ENCODE measurements at regions not wholly inside any gene's neighbourhood (a gene's known extent, or its start where the extent isn't known, plus 50 kb on each side); places are given as distances from the start of the nearest gene placed in this dataset.
"Not testable (repeated sequence)": the region's sequence is repeated elsewhere in the genome, so short reads cannot be mapped to it uniquely, and the experiment has no call there.

DNA sequence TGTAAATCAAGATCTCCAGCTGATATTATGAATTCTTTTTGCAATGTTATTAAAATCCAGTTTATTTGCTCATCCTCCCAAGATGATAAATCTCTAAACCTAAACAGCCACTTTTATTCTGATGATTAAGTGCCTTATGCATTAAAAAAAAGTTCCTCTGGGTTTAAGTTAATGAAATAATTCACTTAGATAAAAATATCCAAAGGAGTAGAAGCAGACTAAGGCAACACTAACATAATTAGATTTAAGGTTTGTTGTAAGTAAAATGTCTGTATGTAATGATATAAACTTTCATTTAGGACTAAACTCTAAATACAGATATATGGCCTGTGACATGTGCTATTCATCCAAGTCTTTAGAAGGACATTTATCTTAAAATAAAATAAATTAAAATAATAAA, 457.2 kb downstream of the TENT5A start:
- Histone ChIP-seq H3K27me3 (ENCODE audit: insufficient read depth, insufficient read length) (no peaks in the 10 kb centered on the region), H3K4me3 (ENCODE audit: insufficient read length, low read depth) (no peak overlapping the region), H3K9ac (ENCODE audit: insufficient read length, low read depth) (no peak overlapping the region), H3K36me3 (ENCODE audit: insufficient read depth, insufficient read length, low read length) (no peaks in the 10 kb centered on the region), H3K4me1 (ENCODE audit: insufficient read depth, insufficient read length) (no peaks in the 10 kb centered on the region), H3K9me3 (ENCODE audit: insufficient read depth, low read length) (no peaks in the 10 kb centered on the region)
- no peak for DNase-seq (ENCODE audit: low read depth, low spot score)
- no peak for TF ChIP-seq SUZ12 (IDR thresholded peaks at IDR 0.05; ENCODE audit: extremely low read depth, insufficient read depth, insufficient read length)
- no peak for TF ChIP-seq ZNF274 (IDR thresholded peaks at IDR 0.05; ENCODE audit: low read depth, low read length)
- TF ChIP-seq YY1 (IDR thresholded peaks at IDR 0.05; ENCODE audit: insufficient read depth, insufficient read length) = no peak

GRCh38 chr6:81293896-81294295, 458.6 kb downstream of the TENT5A start:
- no peak for DNase-seq (ENCODE audit: low read depth, low spot score)
- Histone ChIP-seq H3K4me3 (ENCODE audit: insufficient read length, low read depth) (no peak overlapping the region), H3K4me1 (ENCODE audit: insufficient read depth, insufficient read length) (no peaks in the 10 kb centered on the region), H3K27me3 (ENCODE audit: insufficient read depth, insufficient read length) (no peaks in the 10 kb centered on the region), H3K9me3 (ENCODE audit: insufficient read depth, low read length) (no peaks in the 10 kb centered on the region), H3K9ac (ENCODE audit: insufficient read length, low read depth) (no peak overlapping the region), H3K36me3 (ENCODE audit: insufficient read depth, insufficient read length, low read length) (no peaks in the 10 kb centered on the region)
- no peak for TF ChIP-seq YY1 (IDR thresholded peaks at IDR 0.05; ENCODE audit: insufficient read depth, insufficient read length)
- TF ChIP-seq SUZ12 (IDR thresholded peaks at IDR 0.05; ENCODE audit: extremely low read depth, insufficient read depth, insufficient read length) = no peak
- no peak for TF ChIP-seq ZNF274 (IDR thresholded peaks at IDR 0.05; ENCODE audit: low read depth, low read length)

- Histone ChIP-seq H3K9me3 (ENCODE audit: insufficient read depth, low read length) (no peaks in the 10 kb centered on the region), H3K36me3 (ENCODE audit: insufficient read depth, insufficient read length, low read length) (no peaks in the 10 kb centered on the region), H3K4me1 (ENCODE audit: insufficient read depth, insufficient read length) (no peaks in the 10 kb centered on the region), H3K9ac (ENCODE audit: insufficient read length, low read depth) (no peak overlapping the region), H3K4me3 (ENCODE audit: insufficient read length, low read depth) (no peak overlapping the region), H3K27me3 (ENCODE audit: insufficient read depth, insufficient read length) (no peaks in the 10 kb centered on the region)
- TF ChIP-seq YY1 (IDR thresholded peaks at IDR 0.05; ENCODE audit: insufficient read depth, insufficient read length) (no peak), SUZ12 (IDR thresholded peaks at IDR 0.05; ENCODE audit: extremely low read depth, insufficient read depth, insufficient read length) (no peak), ZNF274 (IDR thresholded peaks at IDR 0.05; ENCODE audit: low read depth, low read length) (no peak)
- no peak for DNase-seq (ENCODE audit: low read depth, low spot score)
Measured at GRCh38 chr6:81289229-81289628, 463.3 kb downstream of the TENT5A start.

DNA sequence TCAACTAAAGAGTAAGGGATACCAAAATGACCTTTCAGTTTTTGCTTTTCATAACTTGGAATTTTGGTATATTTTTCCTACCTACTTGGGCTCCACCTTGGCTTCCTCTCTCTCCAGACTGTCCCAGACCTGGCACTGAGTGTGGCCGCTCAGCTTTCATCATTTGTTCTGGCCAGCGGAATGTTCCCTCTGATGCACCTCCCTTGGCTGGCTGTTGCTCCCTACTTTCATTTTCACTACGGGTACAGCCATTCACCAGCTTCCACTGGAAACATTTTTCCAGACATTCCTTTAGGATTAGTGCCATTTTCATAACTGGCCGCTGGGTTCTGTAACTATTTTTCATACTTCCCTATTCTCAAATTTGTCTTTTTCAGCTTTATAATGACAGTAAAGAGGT, 487.4 kb downstream of the TENT5A start:
- no peaks in the 10 kb centered on the region for H3K9me3 ChIP-seq (ENCODE audit: insufficient read depth, low read length)
- no peaks in the 10 kb centered on the region for H3K36me3 ChIP-seq (ENCODE audit: insufficient read depth, insufficient read length, low read length)
- no peak overlapping the region for H3K9ac ChIP-seq (ENCODE audit: insufficient read length, low read depth)
- no peaks in the 10 kb centered on the region for H3K4me1 ChIP-seq (ENCODE audit: insufficient read depth, insufficient read length)
- TF ChIP-seq SUZ12 (IDR thresholded peaks at IDR 0.05; ENCODE audit: extremely low read depth, insufficient read depth, insufficient read length) (no peak), YY1 (IDR thresholded peaks at IDR 0.05; ENCODE audit: insufficient read depth, insufficient read length) (no peak), ZNF274 (IDR thresholded peaks at IDR 0.05; ENCODE audit: low read depth, low read length) (no peak)
- H3K4me3 ChIP-seq (ENCODE audit: insufficient read length, low read depth) = no peak overlapping the region
- H3K27me3 ChIP-seq (ENCODE audit: insufficient read depth, insufficient read length) = no peaks in the 10 kb centered on the region
- no peak for DNase-seq (ENCODE audit: low read depth, low spot score)

DNA sequence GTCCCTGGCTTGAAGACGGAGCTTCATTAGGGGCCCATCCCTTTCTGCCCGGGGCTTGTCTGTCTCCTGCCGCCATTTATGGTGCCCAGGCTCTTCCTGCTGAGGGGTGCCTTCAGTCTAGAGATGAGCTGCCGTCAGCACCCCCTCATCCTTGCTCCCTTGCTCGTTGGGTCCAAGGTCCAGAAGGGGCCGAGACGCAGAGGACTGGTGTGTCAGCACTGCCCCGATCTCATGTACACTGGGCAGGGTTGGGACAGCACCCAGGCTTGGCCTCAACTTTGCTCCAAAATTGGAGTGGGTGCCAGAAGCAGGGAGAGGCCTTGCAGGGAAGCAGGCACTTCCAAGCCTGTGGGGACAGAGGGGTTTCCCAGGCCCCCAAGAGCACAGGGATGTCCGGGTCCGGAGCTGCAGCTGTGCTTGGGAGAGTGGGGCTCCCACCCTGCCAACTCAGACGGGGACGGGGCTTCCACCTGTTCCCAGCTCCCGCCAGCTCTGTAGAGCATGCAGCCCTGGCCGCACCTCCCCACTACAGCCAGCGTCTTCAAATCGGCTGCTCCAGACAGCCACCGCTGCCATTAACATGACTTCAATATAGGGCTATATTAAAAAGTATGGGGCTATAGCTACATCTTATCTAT, 488.8 kb downstream of the TENT5A start:
- Histone ChIP-seq H3K27me3 (ENCODE audit: insufficient read depth, insufficient read length) (no peaks in the 10 kb centered on the region), H3K4me1 (ENCODE audit: insufficient read depth, insufficient read length) (no peaks in the 10 kb centered on the region), H3K4me3 (ENCODE audit: insufficient read length, low read depth) (no peak overlapping the region), H3K9me3 (ENCODE audit: insufficient read depth, low read length) (no peaks in the 10 kb centered on the region), H3K9ac (ENCODE audit: insufficient read length, low read depth) (no peak overlapping the region), H3K36me3 (ENCODE audit: insufficient read depth, insufficient read length, low read length) (no peaks in the 10 kb centered on the region)
- no peak for DNase-seq (ENCODE audit: low read depth, low spot score)
- TF ChIP-seq SUZ12 (IDR thresholded peaks at IDR 0.05; ENCODE audit: extremely low read depth, insufficient read depth, insufficient read length) (no peak), ZNF274 (IDR thresholded peaks at IDR 0.05; ENCODE audit: low read depth, low read length) (no peak), YY1 (IDR thresholded peaks at IDR 0.05; ENCODE audit: insufficient read depth, insufficient read length) (no peak)

GRCh38 chr6:81262656-81263055, 489.8 kb downstream of the TENT5A start:
- Histone ChIP-seq H3K9me3 (ENCODE audit: insufficient read depth, low read length) (no peaks in the 10 kb centered on the region), H3K4me1 (ENCODE audit: insufficient read depth, insufficient read length) (no peaks in the 10 kb centered on the region), H3K9ac (ENCODE audit: insufficient read length, low read depth) (no peak overlapping the region), H3K27me3 (ENCODE audit: insufficient read depth, insufficient read length) (no peaks in the 10 kb centered on the region), H3K4me3 (ENCODE audit: insufficient read length, low read depth) (no peak overlapping the region), H3K36me3 (ENCODE audit: insufficient read depth, insufficient read length, low read length) (no peaks in the 10 kb centered on the region)
- no peak for DNase-seq (ENCODE audit: low read depth, low spot score)
- no peak for TF ChIP-seq SUZ12 (IDR thresholded peaks at IDR 0.05; ENCODE audit: extremely low read depth, insufficient read depth, insufficient read length)
- TF ChIP-seq ZNF274 (IDR thresholded peaks at IDR 0.05; ENCODE audit: low read depth, low read length) = no peak
- no peak for TF ChIP-seq YY1 (IDR thresholded peaks at IDR 0.05; ENCODE audit: insufficient read depth, insufficient read length)

- not testable (repeated sequence) for H3K4me3 ChIP-seq (ENCODE audit: insufficient read length, low read depth); DNase-seq (ENCODE audit: low read depth, low spot score); H3K4me1 ChIP-seq (ENCODE audit: insufficient read depth, insufficient read length); H3K27me3 ChIP-seq (ENCODE audit: insufficient read depth, insufficient read length); H3K9ac ChIP-seq (ENCODE audit: insufficient read length, low read depth); H3K36me3 ChIP-seq (ENCODE audit: insufficient read depth, insufficient read length, low read length); H3K9me3 ChIP-seq (ENCODE audit: insufficient read depth, low read length)
Measured at GRCh38 chr6:81256223-81256622, 496.3 kb downstream of the TENT5A start.

GRCh38 chr6:81253821-81254220, 498.7 kb downstream of the TENT5A start:
- TF ChIP-seq YY1 (IDR thresholded peaks at IDR 0.05; ENCODE audit: insufficient read depth, insufficient read length) (no peak), ZNF274 (IDR thresholded peaks at IDR 0.05; ENCODE audit: low read depth, low read length) (no peak), SUZ12 (IDR thresholded peaks at IDR 0.05; ENCODE audit: extremely low read depth, insufficient read depth, insufficient read length) (no peak)
- H3K36me3 ChIP-seq (ENCODE audit: insufficient read depth, insufficient read length, low read length) = no peaks in the 10 kb centered on the region
- no peaks in the 10 kb centered on the region for H3K27me3 ChIP-seq (ENCODE audit: insufficient read depth, insufficient read length)
- H3K4me1 ChIP-seq (ENCODE audit: insufficient read depth, insufficient read length) = no peaks in the 10 kb centered on the region
- no peaks in the 10 kb centered on the region for H3K9me3 ChIP-seq (ENCODE audit: insufficient read depth, low read length)
- no peak for DNase-seq (ENCODE audit: low read depth, low spot score)
- H3K4me3 ChIP-seq (ENCODE audit: insufficient read length, low read depth) = no peak overlapping the region
- H3K9ac ChIP-seq (ENCODE audit: insufficient read length, low read depth) = no peak overlapping the region

Measured in NT2/D1 (cell line).